Tongue (tissue), 2 donors: ENCODE measurements at regions not wholly inside any gene's neighbourhood (a gene's known extent, or its start where the extent isn't known, plus 50 kb on each side); places are given as distances from the start of the nearest gene placed in this dataset.
"Not testable (repeated sequence)": the region's sequence is repeated elsewhere in the genome, so short reads cannot be mapped to it uniquely, and the experiment has no call there.

ENCODE experiments used
- DNase-seq: peaks from one replicate; pipeline ENCODE4 v3.0.0-alpha.2; 2015
- small RNA-seq: library from RNA; depleted of rRNA; stranded (forward); fragments of <200 nt; gene quantifications from one replicate; pipeline ENCODE3, GENCODE V24; 2014; ENCODE audit warnings: low replicate concordance

- DNase-seq, result not testable (repeated sequence)
These were observed 50.7 kb downstream of the PPIAL4D start for GRCh38 chr1:145191272-145191675.

- not testable (repeated sequence) for DNase-seq
These were observed 52.4 kb downstream of the PPIAL4D start for GRCh38 chr1:145189543-145190030.

- DNase-seq, result peak; percentile 6
These were observed 53.0 kb downstream of the PPIAL4D start for GRCh38 chr1:145188869-145189542.

- not testable (repeated sequence) for DNase-seq
These were observed 59.2 kb downstream of the PPIAL4D start for GRCh38 chr1:145182606-145183413.

- DNase-seq, result not testable (repeated sequence)
These were observed 65.6 kb downstream of the PPIAL4D start for GRCh38 chr1:145176285-145176925.

GRCh38 chr1:145174377-145174776 is 67.6 kb downstream of the PPIAL4D start:
- DNase-seq, result not testable (repeated sequence)

- DNase-seq, result not testable (repeated sequence)
These were observed 72.6 kb downstream of the FAM72D start for GRCh38 chr1:145168220-145168848.

GRCh38 chr1:145164360-145164759 is 68.6 kb downstream of the FAM72D start:
- not testable (repeated sequence) for DNase-seq

Small RNA genes in the stretch of these regions (small RNA-seq; reads per million reads assigned to genes)
- 0.66 reads per million, percentile 80 among the genes with 10 or more reads in this experiment for gene RF00003
